ENCODE measurements at regions not wholly inside any gene's neighbourhood (a gene's known extent, or its start where the extent isn't known, plus 50 kb on each side); places are given as distances from the start of the nearest gene placed in this dataset.
"Not testable (repeated sequence)": the region's sequence is repeated elsewhere in the genome, so short reads cannot be mapped to it uniquely, and the experiment has no call there.

- no peak overlapping the region for H3K4me3 ChIP-seq (ENCODE audit: low read length)
- no peak for TF ChIP-seq CTCF (IDR thresholded peaks at IDR 0.05; ENCODE audit: insufficient read depth, low read depth, low read length, missing control alignments)
- DNase-seq (ENCODE audit: low read depth) = peak; percentile 76
These were observed 105.0 kb downstream of the OLIG3 start for GRCh38 chr6:137389150-137389704.

- H3K4me3 ChIP-seq (ENCODE audit: low read length) = no peak overlapping the region
- DNase-seq (ENCODE audit: low read depth) = peak; percentile 23
- no peak for TF ChIP-seq CTCF (IDR thresholded peaks at IDR 0.05; ENCODE audit: insufficient read depth, low read depth, low read length, missing control alignments)
These were observed 107.0 kb downstream of the OLIG3 start for GRCh38 chr6:137387096-137387764.

- not testable (repeated sequence) for H3K4me3 ChIP-seq (ENCODE audit: low read length); DNase-seq (ENCODE audit: low read depth)
These were observed 110.9 kb downstream of the OLIG3 start for GRCh38 chr6:137383287-137383686.

- no peak overlapping the region for H3K4me3 ChIP-seq (ENCODE audit: low read length)
- TF ChIP-seq CTCF (IDR thresholded peaks at IDR 0.05; ENCODE audit: insufficient read depth, low read depth, low read length, missing control alignments) = no peak
- DNase-seq (ENCODE audit: low read depth) = no peak
These were observed 116.2 kb downstream of the OLIG3 start for GRCh38 chr6:137378090-137378369.

GRCh38 chr6:137373296-137373695 is 120.9 kb downstream of the OLIG3 start:
- no peak for DNase-seq (ENCODE audit: low read depth)
- H3K4me3 ChIP-seq (ENCODE audit: low read length) = no peak overlapping the region
- no peak for TF ChIP-seq CTCF (IDR thresholded peaks at IDR 0.05; ENCODE audit: insufficient read depth, low read depth, low read length, missing control alignments)

- no peak for TF ChIP-seq CTCF (IDR thresholded peaks at IDR 0.05; ENCODE audit: insufficient read depth, low read depth, low read length, missing control alignments)
- DNase-seq (ENCODE audit: low read depth) = no peak
- no peak overlapping the region for H3K4me3 ChIP-seq (ENCODE audit: low read length)
These were observed 121.7 kb downstream of the OLIG3 start for GRCh38 chr6:137372532-137372931.

- no peak for TF ChIP-seq CTCF (IDR thresholded peaks at IDR 0.05; ENCODE audit: insufficient read depth, low read depth, low read length, missing control alignments)
- H3K4me3 ChIP-seq (ENCODE audit: low read length) = no peak overlapping the region
- no peak for DNase-seq (ENCODE audit: low read depth)
These were observed 122.6 kb downstream of the OLIG3 start for GRCh38 chr6:137371634-137372016.
